Motor neuron (in vitro differentiated cells): ENCODE measurements at regions not wholly inside any gene's neighbourhood (a gene's known extent, or its start where the extent isn't known, plus 50 kb on each side); places are given as distances from the start of the nearest gene placed in this dataset.

Experiments
- ATAC-seq, 8 experiments: fragments of 200-7000 bp; cut with Tn5 transposase; replicated peaks in 6 of 8; 2 replicates each; pipeline ENCODE4 v1.8.0; 2021; ENCODE audit warnings: mild to moderate bottlenecking in 8 of 8, moderate library complexity in 8 of 8
- H3K27ac ChIP-seq, 2 donors: fragments of 250-450 bp; sonication (Bioruptor Pico); 2 replicates each; pipeline ENCODE4 v1.9.0; 2021; ENCODE audit warnings: antibody characterized with exemption in 2 of 2, mild to moderate bottlenecking in 2 of 2, moderate library complexity in 1 of 2
- H3K4me1 ChIP-seq, 2 donors: fragments of 250-450 bp; sonication (Bioruptor Pico); replicated peaks in 1 of 2; 2 replicates each; pipeline ENCODE4 v1.6.1; 2021; ENCODE audit warnings: antibody characterized with exemption in 2 of 2, mild to moderate bottlenecking in 2 of 2, moderate library complexity in 1 of 2
- H3K4me3 ChIP-seq, 5 donors: fragments of 250-450 bp; sonication (Bioruptor Pico); 2 replicates each; pipeline ENCODE4 v1.9.0; 2021; ENCODE audit warnings: antibody characterized with exemption in 5 of 5, mild to moderate bottlenecking in 5 of 5, moderate library complexity in 4 of 5
- WGBS, 10 experiments: fragments of 450-650 bp; shearing (Covaris generic); methylation state at CpG; one replicate each; pipeline ENCODE4 v1.0.0; 2022; 5-methylcytosine and 5-hydroxymethylcytosine counted together
- in situ Hi-C, 9 experiments: fragments of 400-800 bp; cut with MboI; loops; one replicate each; pipeline ENCODE4 v1.15.0; 2021; ENCODE audit warnings: low sequenced_read_pairs in 9 of 9, low pct_unique_long_range_greater_than_20kb in 2 of 9; ENCODE audit not compliant: unreplicated experiment in 9 of 9

- in situ Hi-C loops: no loop called here
- Histone ChIP-seq H3K4me1 (no peaks in the 10 kb centered on the region), H3K4me3 (no peak overlapping the region), H3K27ac (no peak overlapping the region)
- WGBS, 10 experiments: 51 to 100% (median 90%) methylated on average over 1 to 2 of the region's 2 CpGs; no CpG with 5 or more reads in 3 of the 10 experiments
- no peak for ATAC-seq
Observed at GRCh38 chr6:54619102-54619501, 227.5 kb upstream of the FAM83B start.

- H3K4me3 ChIP-seq: no peak overlapping the region
- peak in 3 of 8 experiments; percentile 61 to 73 (median 61) for ATAC-seq
- H3K4me1 ChIP-seq: no peaks in the 10 kb centered on the region
- in situ Hi-C loops: no loop called here
- no peak overlapping the region for H3K27ac ChIP-seq
Observed at GRCh38 chr6:54621285-54621684, 225.3 kb upstream of the FAM83B start.

GRCh38 chr6:54624216-54624615 is 222.4 kb upstream of the FAM83B start:
- no peak for ATAC-seq
- in situ Hi-C loops: no loop called here
- WGBS, 10 experiments: 80 to 100% (median 88%) methylated on average over 1 of the region's 1 CpG; no CpG with 5 or more reads in 5 of the 10 experiments
- Histone ChIP-seq H3K4me1 (no peaks in the 10 kb centered on the region), H3K27ac (no peak overlapping the region), H3K4me3 (no peak overlapping the region)

- in situ Hi-C loops: no loop called here
- no peak for ATAC-seq
- no peak overlapping the region for H3K27ac ChIP-seq
- no peak overlapping the region for H3K4me3 ChIP-seq
- WGBS, 10 experiments: 60 to 100% (median 94%) methylated on average over 1 to 4 of the region's 5 CpGs; no CpG with 5 or more reads in 2 of the 10 experiments
- no peaks in the 10 kb centered on the region for H3K4me1 ChIP-seq
Observed at GRCh38 chr6:54624779-54625178, 221.8 kb upstream of the FAM83B start.

GRCh38 chr6:54629131-54629530 is 217.4 kb upstream of the FAM83B start:
- Histone ChIP-seq H3K27ac (no peak overlapping the region), H3K4me3 (no peak overlapping the region), H3K4me1 (no peaks in the 10 kb centered on the region)
- WGBS, 10 experiments: 0 to 100% (median 100%) methylated on average over 1 of the region's 1 CpG; no CpG with 5 or more reads in 3 of the 10 experiments
- no peak for ATAC-seq
- in situ Hi-C loops: no loop called here

GRCh38 chr6:54632984-54633565 is 213.5 kb upstream of the FAM83B start:
- no peaks in the 10 kb centered on the region for H3K4me1 ChIP-seq
- 60 to 100% (median 88%) methylated on average over 1 to 2 of the region's 2 CpGs; no CpG with 5 or more reads in 4 of the 10 experiments for WGBS, 10 experiments
- ATAC-seq: no peak
- no peak overlapping the region for H3K4me3 ChIP-seq
- no peak overlapping the region for H3K27ac ChIP-seq
- in situ Hi-C loops: no loop called here

- no peaks in the 10 kb centered on the region for H3K4me1 ChIP-seq
- WGBS, 10 experiments: 29 to 100% (median 80%) methylated on average over 1 to 4 of the region's 4 CpGs; no CpG with 5 or more reads in 1 of the 10 experiments
- H3K27ac ChIP-seq: no peak overlapping the region
- in situ Hi-C loops: no loop called here
- H3K4me3 ChIP-seq: no peak overlapping the region
- no peak for ATAC-seq
Observed at GRCh38 chr6:54633601-54634000, 213.0 kb upstream of the FAM83B start.

GRCh38 chr6:54640911-54641310 is 205.7 kb upstream of the FAM83B start:
- H3K4me1 ChIP-seq: no peaks in the 10 kb centered on the region
- WGBS, 10 experiments: 14 to 100% (median 77%) methylated on average over 1 of the region's 1 CpG; no CpG with 5 or more reads in 1 of the 10 experiments
- H3K27ac ChIP-seq: no peak overlapping the region
- ATAC-seq: no peak
- no peak overlapping the region for H3K4me3 ChIP-seq
- in situ Hi-C loops: no loop called here

- WGBS, 10 experiments: 8 to 55% (median 38%) methylated on average over 1 to 4 of the region's 4 CpGs
- peak in 2 of 8 experiments; percentile 64 to 76 for ATAC-seq
- Histone ChIP-seq H3K27ac (no peak overlapping the region), H3K4me1 (peaks cover 0 to 2% of the 10 kb centered on the region in 2 donors), H3K4me3 (no peak overlapping the region)
- in situ Hi-C loops: no loop called here
Observed at GRCh38 chr6:54646069-54646950, 200.3 kb upstream of the FAM83B start.

- in situ Hi-C loops: no loop called here
- Histone ChIP-seq H3K4me3 (no peak overlapping the region), H3K27ac (no peak overlapping the region), H3K4me1 (peaks cover 0 to 2% of the 10 kb centered on the region in 2 donors)
- no peak for ATAC-seq
- WGBS, 10 experiments: 44 to 100% (median 95%) methylated on average over 1 to 5 of the region's 8 CpGs; no CpG with 5 or more reads in 2 of the 10 experiments
Observed at GRCh38 chr6:54646951-54647664, 199.5 kb upstream of the FAM83B start.

GRCh38 chr6:54654381-54654780 is 192.2 kb upstream of the FAM83B start:
- in situ Hi-C loops: no loop called here
- Histone ChIP-seq H3K4me1 (no peaks in the 10 kb centered on the region), H3K4me3 (no peak overlapping the region), H3K27ac (no peak overlapping the region)
- ATAC-seq: no peak

- in situ Hi-C loops: no loop called here
- 57 to 100% (median 83%) methylated on average over 1 of the region's 1 CpG; no CpG with 5 or more reads in 2 of the 10 experiments for WGBS, 10 experiments
- no peak overlapping the region for H3K4me3 ChIP-seq
- no peak overlapping the region for H3K27ac ChIP-seq
- H3K4me1 ChIP-seq: no peaks in the 10 kb centered on the region
- no peak for ATAC-seq
Observed at GRCh38 chr6:54655162-54655561, 191.4 kb upstream of the FAM83B start.

- Histone ChIP-seq H3K4me3 (no peak overlapping the region), H3K27ac (no peak overlapping the region), H3K4me1 (peaks cover 3 to 6% of the 10 kb centered on the region in 2 donors)
- in situ Hi-C loops: no loop called here
- ATAC-seq: peak in 5 of 8 experiments; percentile 43 to 75 (median 70)
Observed at GRCh38 chr6:54665278-54665677, 181.3 kb upstream of the FAM83B start.
